Endothelial cell of umbilical vein (primary cell): ENCODE measurements at regions not wholly inside any gene's neighbourhood (a gene's known extent, or its start where the extent isn't known, plus 50 kb on each side); places are given as distances from the start of the nearest gene placed in this dataset.

Experiments used
- BruUV-seq: library from RNA; stranded (reverse); fragments of 400-500 nt; replicated peaks from 2 replicates; lab custom pipeline; 2021; lab: Mats Ljungman, UMichigan
- CTCF ChIA-PET: fragments of 300-600, 350-600 bp; sonication (Branson Sonifier 250); formaldehyde crosslinking; loops from one replicate; lab custom pipeline; 2021; ENCODE audit warnings: antibody characterized with exemption, inconsistent platforms; lab: Charles Lee
- POLR2A ChIA-PET: fragments of 300-600, 350-600 bp; sonication (Branson Sonifier 250); formaldehyde crosslinking; loops from one replicate; lab custom pipeline; 2021; ENCODE audit warnings: antibody characterized with exemption, inconsistent platforms; lab: Charles Lee
- DNase-seq: peaks from one replicate; pipeline ENCODE4 v3.0.0-alpha.2; 2011; ENCODE audit warnings: low read depth, low spot score
- FAIRE-seq: peaks from 2 replicates; lab custom pipeline; 2011; peaks lifted over from hg19 to GRCh38; lab: Jason Lieb, UNC
- H2AFZ ChIP-seq: 2 replicates; pipeline ENCODE4 v1.6.0; 2012; ENCODE audit warnings: low read depth, low read length, control low read depth, inconsistent platforms
- H3K27ac ChIP-seq: 2 replicates; pipeline ENCODE4 v1.5.1; 2011; ENCODE audit warnings: low read depth, mild to moderate bottlenecking, control low read depth, low read length, moderate library complexity; ENCODE audit not compliant: insufficient read depth
- H3K27me3 ChIP-seq, 2 experiments: 2 replicates each; pipeline versions ENCODE4 v1.6.0 to v1.6.1; 2011; ENCODE audit warnings: low read length in 2 of 2, mixed read lengths in 1 of 2; ENCODE audit not compliant: control insufficient read depth in 2 of 2, insufficient read depth in 2 of 2
- H3K36me3 ChIP-seq, 2 experiments: 2 replicates in 1 of 2; 3 replicates in 1 of 2; pipeline ENCODE4 v1.5.1; 2011; ENCODE audit warnings: low read length in 2 of 2, mild to moderate bottlenecking in 1 of 2, moderate library complexity in 1 of 2; ENCODE audit not compliant: control insufficient read depth in 2 of 2, insufficient read depth in 2 of 2; ENCODE audit errors: extremely low read depth in 1 of 2
- H3K4me1 ChIP-seq: 3 replicates; pipeline ENCODE4 v1.5.1; 2011; ENCODE audit warnings: mild to moderate bottlenecking, low read length; ENCODE audit not compliant: control insufficient read depth, insufficient read depth; ENCODE audit errors: extremely low read depth
- H3K4me2 ChIP-seq: 2 replicates; pipeline ENCODE4 v1.6.1; 2011; ENCODE audit warnings: low read length, control low read depth, mixed read lengths; ENCODE audit not compliant: insufficient read depth
- H3K4me3 ChIP-seq, 3 experiments: fragments of 200-600 bp in 1 of 3; sonication (generic), shearing (Covaris generic) in 1 of 3; replicated peaks in 1 of 3; 2 replicates each; pipeline ENCODE4 v1.5.1; 2011 to 2016; ENCODE audit warnings: control low read depth in 3 of 3, low read length in 3 of 3, mild to moderate bottlenecking in 2 of 3, inconsistent platforms in 1 of 3, low read depth in 1 of 3, moderate library complexity in 1 of 3; ENCODE audit not compliant: insufficient read depth in 1 of 3
- H3K79me2 ChIP-seq: 2 replicates; pipeline ENCODE4 v1.6.0; 2012; ENCODE audit warnings: low read length, inconsistent platforms; ENCODE audit not compliant: control insufficient read depth, insufficient read depth
- H3K9ac ChIP-seq: replicated peaks from 2 replicates; pipeline ENCODE3; 2011; ENCODE audit warnings: low read length, control low read depth; ENCODE audit not compliant: insufficient read depth; ENCODE audit errors: extremely low read depth
- H3K9me1 ChIP-seq: replicated peaks from 3 replicates; pipeline ENCODE4 v1.6.0; 2011; ENCODE audit warnings: mild to moderate bottlenecking, low read length; ENCODE audit not compliant: control insufficient read depth, insufficient read depth; ENCODE audit errors: extremely low read depth
- H3K9me3 ChIP-seq: replicated peaks from 2 replicates; pipeline ENCODE4 v1.5.1; 2012; ENCODE audit warnings: low read length, inconsistent platforms; ENCODE audit not compliant: control insufficient read depth, insufficient read depth
- H4K20me1 ChIP-seq: replicated peaks from 2 replicates; pipeline ENCODE3; 2011; ENCODE audit warnings: mild to moderate bottlenecking, low read length; ENCODE audit not compliant: control insufficient read depth, insufficient read depth; ENCODE audit errors: extremely low read depth
- EZH2 ChIP-seq: IDR thresholded peaks from 2 replicates; pipeline ENCODE4 v1.6.1; 2012; ENCODE audit warnings: borderline replicate concordance, low read depth, mild to moderate bottlenecking, moderate library complexity, low read length, inconsistent platforms; ENCODE audit not compliant: severe bottlenecking
- FOS ChIP-seq: IDR thresholded peaks from 2 replicates; pipeline ENCODE4 v1.6.1; 2011; ENCODE audit warnings: mild to moderate bottlenecking, low read length, moderate library complexity, borderline replicate concordance; ENCODE audit not compliant: insufficient read depth
- GATA2 ChIP-seq: IDR thresholded peaks from 2 replicates; pipeline ENCODE4 v1.7.0; 2011; ENCODE audit warnings: low read depth, mild to moderate bottlenecking, moderate library complexity, mixed read lengths, low read length; ENCODE audit not compliant: insufficient read length, insufficient read depth
- JUN ChIP-seq: IDR thresholded peaks from 2 replicates; pipeline ENCODE4 v1.6.1; 2011; ENCODE audit warnings: borderline replicate concordance, low read depth; ENCODE audit not compliant: insufficient read length, insufficient read depth
- MYC ChIP-seq: IDR thresholded peaks from one replicate; pipeline ENCODE4 v1.6.1; 2011; ENCODE audit warnings: mild to moderate bottlenecking, low read depth, low read length
- POLR2A ChIP-seq: IDR thresholded peaks from 2 replicates; pipeline ENCODE4 v1.6.1; 2012; ENCODE audit warnings: low read depth, mild to moderate bottlenecking, control low read depth, low read length
- POLR2AphosphoS5 ChIP-seq: IDR thresholded peaks from 2 replicates; pipeline ENCODE4 v1.6.1; 2012; ENCODE audit warnings: low read depth, mild to moderate bottlenecking, control low read depth, low read length, moderate library complexity; ENCODE audit not compliant: insufficient read depth
- dilution Hi-C: fragments of 300-500 bp; cut with MboI; formaldehyde crosslinking; loops from one replicate; pipeline ENCODE4 v1.15.0; 2019; ENCODE audit warnings: low sequenced_read_pairs; ENCODE audit not compliant: extremely low pct_ligation_motif_present
- intact Hi-C: fragments of 100-400 bp; cut with micrococcal nuclease; formaldehyde crosslinking; loops from one replicate; pipeline ENCODE4 v1.10.0; 2022
- TF ChIP-seq, protein P1 (sequence below): IDR thresholded peaks from 2 replicates; pipeline ENCODE4 v1.6.1; 2011; ENCODE audit not compliant: insufficient read depth, insufficient read length
- TF ChIP-seq, protein P2 (sequence below), 2 donors: IDR thresholded peaks; 1 replicate in 1 of 2; 2 replicates in 1 of 2; pipeline ENCODE4 v1.5.1; 2011; ENCODE audit warnings: low read length in 2 of 2, mild to moderate bottlenecking in 2 of 2, moderate library complexity in 2 of 2, control low read depth in 1 of 2, inconsistent platforms in 1 of 2, low read depth in 1 of 2; ENCODE audit not compliant: insufficient read depth in 1 of 2; ENCODE audit errors: extremely low read depth in 1 of 2

DNA sequence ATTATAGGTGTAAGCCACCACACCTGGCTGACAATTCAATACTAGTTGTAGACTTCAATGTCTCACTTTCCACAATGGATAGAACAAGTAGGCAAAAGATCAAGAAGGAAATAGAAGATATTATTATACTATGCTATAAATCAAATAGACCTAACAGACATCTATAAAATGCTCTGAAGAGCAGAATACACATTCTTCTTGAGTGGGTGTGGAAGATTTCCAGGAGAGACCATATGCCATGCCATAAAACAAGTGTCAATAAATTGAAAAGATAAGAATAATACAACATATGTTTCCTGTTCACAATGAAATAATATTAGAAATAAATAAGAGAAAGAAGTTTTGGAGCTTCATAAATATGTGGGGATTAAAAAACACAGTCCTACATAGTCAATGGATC, 179.3 kb upstream of the AMOT start:
- POLR2A ChIA-PET, result no interaction called here
- TF ChIP-seq EZH2, result no peak
- no peak for TF ChIP-seq FOS
- no peak for TF ChIP-seq MYC
- TF ChIP-seq, protein P1, sequence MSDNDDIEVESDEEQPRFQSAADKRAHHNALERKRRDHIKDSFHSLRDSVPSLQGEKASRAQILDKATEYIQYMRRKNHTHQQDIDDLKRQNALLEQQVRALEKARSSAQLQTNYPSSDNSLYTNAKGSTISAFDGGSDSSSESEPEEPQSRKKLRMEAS, result no peak
- no peak for TF ChIP-seq POLR2AphosphoS5
- no peak for TF ChIP-seq GATA2
- TF ChIP-seq, protein P2, sequence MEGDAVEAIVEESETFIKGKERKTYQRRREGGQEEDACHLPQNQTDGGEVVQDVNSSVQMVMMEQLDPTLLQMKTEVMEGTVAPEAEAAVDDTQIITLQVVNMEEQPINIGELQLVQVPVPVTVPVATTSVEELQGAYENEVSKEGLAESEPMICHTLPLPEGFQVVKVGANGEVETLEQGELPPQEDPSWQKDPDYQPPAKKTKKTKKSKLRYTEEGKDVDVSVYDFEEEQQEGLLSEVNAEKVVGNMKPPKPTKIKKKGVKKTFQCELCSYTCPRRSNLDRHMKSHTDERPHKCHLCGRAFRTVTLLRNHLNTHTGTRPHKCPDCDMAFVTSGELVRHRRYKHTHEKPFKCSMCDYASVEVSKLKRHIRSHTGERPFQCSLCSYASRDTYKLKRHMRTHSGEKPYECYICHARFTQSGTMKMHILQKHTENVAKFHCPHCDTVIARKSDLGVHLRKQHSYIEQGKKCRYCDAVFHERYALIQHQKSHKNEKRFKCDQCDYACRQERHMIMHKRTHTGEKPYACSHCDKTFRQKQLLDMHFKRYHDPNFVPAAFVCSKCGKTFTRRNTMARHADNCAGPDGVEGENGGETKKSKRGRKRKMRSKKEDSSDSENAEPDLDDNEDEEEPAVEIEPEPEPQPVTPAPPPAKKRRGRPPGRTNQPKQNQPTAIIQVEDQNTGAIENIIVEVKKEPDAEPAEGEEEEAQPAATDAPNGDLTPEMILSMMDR (IDR thresholded peaks at IDR 0.05; ENCODE audit: extremely low read depth in 1 of 2, insufficient read depth in 1 of 2, low read depth in 1 of 2, low read length in 2 of 2), result no peak
- no peak for TF ChIP-seq POLR2A
- no peak for TF ChIP-seq JUN
- H3K4me1 ChIP-seq, result no peaks in the 10 kb centered on the region
- no peak overlapping the region for H3K4me3 ChIP-seq
- FAIRE-seq, result no peak
- no peak overlapping the region for H2AFZ ChIP-seq
- BruUV-seq, result no TSS peak
- no peaks in the 10 kb centered on the region for H3K36me3 ChIP-seq
- CTCF ChIA-PET, result no interaction called here
- no peak for DNase-seq
- no peak overlapping the region for H3K9ac ChIP-seq
- H3K27ac ChIP-seq, result no peak overlapping the region
- no peaks in the 10 kb centered on the region for H3K79me2 ChIP-seq
- no peaks in the 10 kb centered on the region for H4K20me1 ChIP-seq
- no peaks in the 10 kb centered on the region for H3K9me1 ChIP-seq
- dilution Hi-C loops (no loop called here), intact Hi-C loops (no loop called here)
- H3K4me2 ChIP-seq, result no peak overlapping the region
- no peaks in the 10 kb centered on the region for H3K27me3 ChIP-seq
- no peaks in the 10 kb centered on the region for H3K9me3 ChIP-seq
